ENCODE measurements at regions not wholly inside any gene's neighbourhood (a gene's known extent, or its start where the extent isn't known, plus 50 kb on each side); places are given as distances from the start of the nearest gene placed in this dataset.
"Not testable (repeated sequence)": the region's sequence is repeated elsewhere in the genome, so short reads cannot be mapped to it uniquely, and the experiment has no call there.

GRCh38 chr5:159576902-159577301 is 246.6 kb upstream of the IL12B start:
- DNase-seq (ENCODE audit: extremely low read depth, low read depth, low spot score): no peak

- no peak for DNase-seq (ENCODE audit: extremely low read depth, low read depth, low spot score)
These were observed 251.4 kb upstream of the IL12B start for GRCh38 chr5:159581502-159582249.

GRCh38 chr5:159582756-159583541 is 252.7 kb upstream of the IL12B start:
- no peak for DNase-seq (ENCODE audit: extremely low read depth, low read depth, low spot score)

- no peak for DNase-seq (ENCODE audit: extremely low read depth, low read depth, low spot score)
These were observed 256.6 kb upstream of the IL12B start for GRCh38 chr5:159586921-159587320.

GRCh38 chr5:159588941-159589340 is 258.7 kb upstream of the IL12B start:
- DNase-seq (ENCODE audit: extremely low read depth, low read depth, low spot score): no peak

- DNase-seq (ENCODE audit: extremely low read depth, low read depth, low spot score): no peak
These were observed 263.3 kb upstream of the IL12B start for GRCh38 chr5:159593518-159594073.

GRCh38 chr5:159595561-159595960 is 265.3 kb upstream of the IL12B start:
- DNase-seq (ENCODE audit: extremely low read depth, low read depth, low spot score): not testable (repeated sequence)

GRCh38 chr5:159601216-159601615 is 270.9 kb upstream of the IL12B start:
- no peak for DNase-seq (ENCODE audit: extremely low read depth, low read depth, low spot score)

- no peak for DNase-seq (ENCODE audit: extremely low read depth, low read depth, low spot score)
These were observed 272.1 kb upstream of the IL12B start for GRCh38 chr5:159602434-159602833.

- DNase-seq (ENCODE audit: extremely low read depth, low read depth, low spot score): no peak
These were observed 275.3 kb upstream of the IL12B start for GRCh38 chr5:159605585-159605984.

- no peak for DNase-seq (ENCODE audit: extremely low read depth, low read depth, low spot score)
These were observed 279.1 kb upstream of the IL12B start for GRCh38 chr5:159609359-159609758.

GRCh38 chr5:159610966-159611579 is 280.8 kb upstream of the IL12B start:
- DNase-seq (ENCODE audit: extremely low read depth, low read depth, low spot score): no peak

GRCh38 chr5:159616952-159617351 is 286.7 kb upstream of the IL12B start:
- no peak for DNase-seq (ENCODE audit: extremely low read depth, low read depth, low spot score)

GRCh38 chr5:159619826-159620225 is 289.5 kb upstream of the IL12B start:
- no peak for DNase-seq (ENCODE audit: extremely low read depth, low read depth, low spot score)

GRCh38 chr5:159620853-159621540 is 290.7 kb upstream of the IL12B start:
- DNase-seq (ENCODE audit: extremely low read depth, low read depth, low spot score): no peak

- no peak for DNase-seq (ENCODE audit: extremely low read depth, low read depth, low spot score)
These were observed 287.6 kb upstream of the ADRA1B start for GRCh38 chr5:159628703-159629102.

- no peak for DNase-seq (ENCODE audit: extremely low read depth, low read depth, low spot score)
These were observed 287.1 kb upstream of the ADRA1B start for GRCh38 chr5:159629158-159629557.

GRCh38 chr5:159630545-159630944 is 285.7 kb upstream of the ADRA1B start:
- no peak for DNase-seq (ENCODE audit: extremely low read depth, low read depth, low spot score)

- DNase-seq (ENCODE audit: extremely low read depth, low read depth, low spot score): no peak
These were observed 285.3 kb upstream of the ADRA1B start for GRCh38 chr5:159631001-159631400.

- DNase-seq (ENCODE audit: extremely low read depth, low read depth, low spot score): no peak
These were observed 283.4 kb upstream of the ADRA1B start for GRCh38 chr5:159632866-159633265.

GRCh38 chr5:159638481-159638880 is 277.8 kb upstream of the ADRA1B start:
- DNase-seq (ENCODE audit: extremely low read depth, low read depth, low spot score): no peak

All from glomerular endothelial cell (primary cell).